GM23248 (cell line): ENCODE measurements at regions not wholly inside any gene's neighbourhood (a gene's known extent, or its start where the extent isn't known, plus 50 kb on each side); places are given as distances from the start of the nearest gene placed in this dataset.

Source experiments
- EZH2 ChIP-seq: fragments of 200-600 bp; sonication (generic); IDR thresholded peaks from 2 replicates; pipeline ENCODE4 v1.6.1; 2018; ENCODE audit warnings: antibody characterized with exemption, mild to moderate bottlenecking; ENCODE audit not compliant: insufficient read depth, poor library complexity, severe bottlenecking
- EZH2phosphoT487 ChIP-seq: fragments of 200-600 bp; sonication (generic); IDR thresholded peaks from 2 replicates; pipeline ENCODE4 v1.6.1; 2018; ENCODE audit warnings: antibody characterized with exemption, moderate library complexity, mild to moderate bottlenecking, low read depth; ENCODE audit not compliant: insufficient read depth

DNA sequence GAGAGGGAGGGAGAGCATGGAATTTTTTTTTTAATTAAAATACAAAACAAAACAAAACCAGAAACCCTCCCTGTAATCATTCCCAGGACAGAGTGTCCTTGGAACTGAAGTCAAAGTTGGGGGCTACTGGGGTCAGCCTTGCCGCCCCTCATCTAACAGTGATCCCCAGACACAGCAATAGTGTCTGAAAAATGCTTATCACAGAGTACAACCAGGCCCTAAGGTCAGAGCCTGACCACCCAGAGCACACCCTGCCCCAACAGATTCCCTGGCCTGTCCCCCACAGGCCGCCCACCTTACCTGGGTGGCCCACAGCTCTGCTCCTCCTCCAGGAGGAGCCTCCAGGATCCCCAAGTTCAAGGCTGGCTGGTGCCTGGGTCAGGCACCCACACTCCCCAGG lies 101.6 kb upstream of the LINGO1 start:
- TF ChIP-seq EZH2: no peak
- no peak for TF ChIP-seq EZH2phosphoT487
